NCI-H2196 treated with DMSO at 0.1 percent for 48 hours (cell line): ENCODE measurements at regions not wholly inside any gene's neighbourhood (a gene's known extent, or its start where the extent isn't known, plus 50 kb on each side); places are given as distances from the start of the nearest gene placed in this dataset.
"Not testable (repeated sequence)": the region's sequence is repeated elsewhere in the genome, so short reads cannot be mapped to it uniquely, and the experiment has no call there.

ENCODE experiments used
- DNase-seq: peaks from one replicate; lab custom pipeline; 2025; ENCODE audit not compliant: unreplicated experiment; lab: John Stamatoyannopoulos, UW

- DNase-seq, result no peak
These were observed 278.8 kb upstream of the GALNTL6 start for GRCh38 chr4:171534391-171534790.

GRCh38 chr4:171532968-171533367 lies 280.2 kb upstream of the GALNTL6 start:
- no peak for DNase-seq

GRCh38 chr4:171524903-171525302 lies 288.3 kb upstream of the GALNTL6 start:
- DNase-seq, result no peak

DNA sequence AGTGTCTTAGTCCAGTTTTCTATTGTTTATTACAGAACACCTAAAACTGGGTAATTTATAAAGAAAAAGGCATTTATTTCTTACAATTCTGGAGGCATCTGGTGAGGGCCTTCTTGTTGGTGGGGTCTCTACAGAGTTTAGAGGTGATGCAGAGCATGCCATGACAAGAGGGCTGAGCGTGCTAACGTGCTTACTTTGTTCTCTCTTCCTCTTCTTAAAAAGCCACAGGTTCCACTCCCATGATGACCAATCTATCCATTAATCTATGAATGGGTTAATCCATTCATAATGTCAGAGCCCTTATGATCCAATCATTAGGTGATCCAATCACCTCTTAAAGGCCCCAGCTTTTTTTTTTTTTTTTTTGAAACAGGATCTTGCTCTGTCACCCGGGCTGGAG lies 291.5 kb upstream of the GALNTL6 start:
- no peak for DNase-seq

DNA sequence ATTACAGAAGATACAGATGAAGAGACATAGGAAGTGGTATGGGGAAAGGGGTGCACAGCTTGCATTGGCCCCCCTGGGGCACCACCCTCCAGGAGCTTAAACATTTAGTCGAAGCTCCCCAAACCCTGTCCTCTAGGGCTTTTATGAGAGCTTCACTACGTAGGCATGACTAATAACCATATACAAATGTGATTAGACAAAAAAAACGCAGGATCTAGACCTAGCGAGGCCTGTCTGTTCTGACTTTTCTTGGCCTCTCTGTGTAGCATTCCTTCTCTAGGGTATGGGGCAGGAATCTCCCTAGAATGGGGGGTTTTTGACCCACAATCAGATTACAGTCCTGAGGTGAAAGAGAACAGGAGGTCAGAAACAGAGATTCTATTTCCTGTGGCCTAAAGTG lies 293.7 kb upstream of the GALNTL6 start:
- no peak for DNase-seq

GRCh38 chr4:171517883-171518282 lies 295.3 kb upstream of the GALNTL6 start:
- no peak for DNase-seq

DNA sequence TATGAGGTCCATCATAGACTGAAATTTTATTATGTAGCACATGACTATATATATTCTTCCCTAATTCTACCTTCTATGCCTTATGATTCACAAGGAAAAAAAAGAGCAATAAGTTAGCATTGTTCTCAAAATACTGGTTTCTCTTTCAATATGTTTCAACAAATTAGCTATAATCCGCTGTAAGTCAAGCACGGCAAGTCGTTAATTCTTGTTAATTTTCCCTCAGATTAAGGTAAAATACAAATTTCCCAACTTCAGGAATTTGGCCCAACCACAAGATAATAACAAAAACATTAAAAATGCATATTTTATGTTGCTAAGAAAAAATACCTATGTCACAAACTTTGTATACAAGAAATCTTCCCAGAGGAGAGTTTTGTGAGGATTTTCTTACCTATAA lies 296.5 kb upstream of the GALNTL6 start:
- DNase-seq, result no peak

GRCh38 chr4:171484681-171485080 lies 328.5 kb upstream of the GALNTL6 start:
- no peak for DNase-seq

- no peak for DNase-seq
These were observed 335.0 kb upstream of the GALNTL6 start for GRCh38 chr4:171478181-171478580.

GRCh38 chr4:171475111-171475510 lies 338.1 kb upstream of the GALNTL6 start:
- DNase-seq, result not testable (repeated sequence)

DNA sequence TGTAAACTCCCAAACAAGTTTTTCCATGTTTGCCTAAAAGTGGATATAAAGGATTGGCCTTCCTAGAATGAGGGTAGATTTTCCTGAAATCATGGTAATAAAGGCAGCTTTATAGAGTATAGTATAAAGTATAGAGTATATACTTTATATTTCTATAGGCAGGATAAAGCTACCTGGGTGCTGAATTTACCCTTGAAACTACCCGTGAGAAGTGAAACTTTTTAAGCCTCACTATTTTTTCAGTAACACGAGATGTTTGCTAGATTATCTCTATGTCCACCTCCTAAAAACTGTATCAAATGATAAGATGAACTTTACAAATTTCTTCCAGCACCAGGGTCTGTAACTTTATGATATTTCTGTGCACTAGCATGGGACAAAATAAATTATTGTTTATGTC lies 340.0 kb upstream of the GALNTL6 start:
- no peak for DNase-seq

- no peak for DNase-seq
These were observed 341.0 kb upstream of the GALNTL6 start for GRCh38 chr4:171472230-171472629.

GRCh38 chr4:171464499-171464898 lies 348.7 kb upstream of the GALNTL6 start:
- DNase-seq, result no peak

- no peak for DNase-seq
These were observed 352.0 kb upstream of the GALNTL6 start for GRCh38 chr4:171461191-171461590.

DNA sequence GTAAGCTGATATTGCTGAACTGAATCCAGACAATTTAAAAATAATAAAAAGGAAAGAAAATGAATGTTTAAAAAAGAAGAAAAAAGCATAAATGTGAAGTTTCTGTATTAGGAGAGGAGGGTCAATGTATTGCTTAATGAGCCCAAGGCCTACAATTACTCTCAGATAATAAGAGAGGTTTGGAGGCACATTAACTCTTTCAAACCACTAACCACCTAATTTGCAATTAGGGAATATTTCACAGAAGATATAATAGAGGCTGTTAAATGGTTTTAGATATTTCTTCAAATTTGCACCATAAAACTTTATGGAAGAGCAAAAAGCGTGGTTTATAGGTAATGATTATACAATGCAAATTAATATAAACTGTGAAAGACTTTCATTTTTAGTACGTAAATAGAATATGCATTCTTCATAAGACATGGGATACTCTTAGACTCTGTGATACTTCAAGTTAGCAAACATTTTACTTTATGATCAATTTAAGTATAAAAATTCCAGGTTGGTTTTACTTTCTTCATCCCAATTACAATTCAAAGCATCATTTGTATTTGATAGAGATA lies 364.2 kb upstream of the GALNTL6 start:
- DNase-seq, result no peak

DNA sequence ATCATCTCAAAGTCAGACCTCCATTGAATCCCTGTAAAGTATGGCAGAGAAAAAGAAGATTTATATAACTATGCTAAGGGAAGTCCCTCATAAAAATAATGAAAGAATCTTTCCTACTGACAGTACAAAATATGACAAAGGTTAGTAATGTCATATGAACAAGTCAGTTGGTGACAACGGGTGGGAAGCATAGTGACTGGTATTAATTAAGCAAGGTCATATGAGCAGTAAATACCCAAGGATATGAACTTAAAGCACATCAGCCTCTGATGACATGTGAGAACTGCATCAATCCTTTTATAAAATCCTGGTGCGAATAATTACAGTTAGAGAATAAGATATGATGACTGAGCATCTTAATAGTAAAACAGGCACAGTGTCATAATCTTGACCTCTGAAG lies 364.8 kb upstream of the GALNTL6 start:
- no peak for DNase-seq

- no peak for DNase-seq
These were observed 371.8 kb upstream of the GALNTL6 start for GRCh38 chr4:171441300-171441941.

DNA sequence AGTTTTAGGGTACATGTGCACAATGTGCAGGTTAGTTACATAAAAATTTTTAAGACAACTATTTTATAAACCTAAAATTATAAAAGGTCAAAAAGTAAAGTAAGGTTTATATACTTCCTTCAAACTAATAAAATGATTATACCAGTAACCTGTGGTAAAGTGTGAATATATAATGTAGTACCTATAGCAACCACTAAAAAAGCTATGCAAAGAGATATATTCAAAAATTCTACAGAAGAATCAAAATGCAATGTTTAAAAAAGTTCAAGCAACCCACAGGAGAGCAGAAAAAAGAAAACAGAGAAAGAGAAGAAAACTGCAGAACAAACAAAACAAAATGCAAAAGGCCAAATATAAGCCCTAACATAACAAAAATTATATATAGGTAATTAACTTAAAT lies 379.5 kb upstream of the GALNTL6 start:
- no peak for DNase-seq

- DNase-seq, result no peak
These were observed 380.7 kb upstream of the GALNTL6 start for GRCh38 chr4:171432536-171432935.

DNA sequence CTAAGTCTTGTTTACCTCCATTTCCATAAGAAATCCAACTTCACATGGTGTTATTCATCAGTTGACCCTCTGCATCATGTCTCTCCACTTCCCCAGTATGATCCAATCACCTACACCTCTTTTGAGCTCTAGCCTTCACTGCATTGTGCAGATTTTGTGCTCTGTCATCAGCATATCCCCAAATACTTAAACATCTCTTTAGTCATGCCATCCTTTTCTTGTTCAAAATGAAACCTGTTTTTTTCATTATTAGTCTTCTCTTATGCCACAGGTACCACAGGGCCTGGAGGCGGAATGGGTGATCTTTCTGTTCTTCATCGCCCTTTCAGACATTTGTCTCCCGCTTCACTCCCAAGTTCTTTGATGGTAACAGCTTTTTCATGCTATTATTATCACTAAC lies 382.7 kb upstream of the GALNTL6 start:
- DNase-seq, result no peak

DNA sequence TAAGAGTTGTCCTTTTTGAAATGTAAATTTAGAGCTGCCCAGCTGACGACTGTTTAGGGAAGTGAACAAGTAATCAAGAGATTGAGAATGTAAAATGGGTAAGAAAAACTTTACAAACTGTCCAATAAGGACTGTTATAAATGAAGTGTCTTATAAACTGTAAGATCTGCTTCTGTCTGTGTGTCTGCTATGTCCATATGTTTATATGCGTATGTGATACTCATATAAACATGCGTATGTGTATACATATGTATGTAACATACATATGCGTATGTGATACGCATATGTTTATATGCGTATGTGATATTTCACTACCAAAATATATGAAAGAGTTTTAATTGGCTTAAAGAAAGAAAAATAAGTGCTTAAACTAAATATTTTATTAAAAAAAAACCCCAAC lies 416.0 kb upstream of the GALNTL6 start:
- no peak for DNase-seq

DNA sequence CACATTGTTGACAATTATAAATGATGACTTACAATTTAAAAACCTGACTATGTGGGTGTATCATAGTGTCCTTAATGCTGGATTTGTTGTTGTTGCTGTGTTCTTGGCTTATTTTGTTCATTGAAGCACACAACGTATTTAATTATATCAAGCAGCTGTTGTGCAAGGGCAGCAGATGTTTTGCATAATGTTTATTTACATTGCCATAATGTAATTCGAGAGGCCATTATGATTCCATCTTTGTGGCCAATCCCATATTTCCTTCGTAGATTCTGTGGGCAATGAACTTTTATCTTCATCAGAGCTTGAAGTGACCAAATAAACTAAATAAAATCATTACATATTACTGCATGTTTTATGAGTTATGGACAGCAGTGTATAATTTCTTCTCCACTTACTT lies 422.6 kb upstream of the GALNTL6 start:
- DNase-seq, result no peak

GRCh38 chr4:171378323-171378722 lies 434.9 kb upstream of the GALNTL6 start:
- DNase-seq, result no peak
